ENCODE measurements at regions not wholly inside any gene's neighbourhood (a gene's known extent, or its start where the extent isn't known, plus 50 kb on each side); places are given as distances from the start of the nearest gene placed in this dataset.
"Not testable (repeated sequence)": the region's sequence is repeated elsewhere in the genome, so short reads cannot be mapped to it uniquely, and the experiment has no call there.

DNA sequence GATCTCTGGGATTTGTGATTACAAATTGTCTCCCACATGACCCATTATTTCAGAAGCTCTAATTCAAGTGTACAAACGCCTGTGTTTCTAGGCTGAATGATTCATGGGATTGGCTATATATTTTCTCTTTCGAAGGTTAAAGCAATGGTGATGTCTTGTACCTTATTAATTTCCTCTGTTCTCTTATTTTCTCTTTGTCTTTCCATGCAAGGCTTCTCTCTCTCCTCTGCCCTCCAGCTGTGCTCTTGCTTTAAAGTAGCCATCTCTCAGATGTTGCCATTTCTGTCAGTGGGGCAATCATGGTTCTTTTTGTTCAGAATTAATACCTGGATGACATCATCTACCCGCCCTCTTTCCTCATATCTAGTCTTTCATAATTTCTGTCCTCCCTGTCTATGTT is 184.3 kb upstream of the ATP10B start:
- no peak for DNase-seq (ENCODE audit: low read depth in 2 of 2)

- DNase-seq (ENCODE audit: low read depth in 2 of 2) = no peak
Measured at GRCh38 chr5:161034451-161034850, 182.4 kb upstream of the ATP10B start.

- no peak for DNase-seq (ENCODE audit: low read depth in 2 of 2)
Measured at GRCh38 chr5:161030229-161030628, 178.2 kb upstream of the ATP10B start.

DNA sequence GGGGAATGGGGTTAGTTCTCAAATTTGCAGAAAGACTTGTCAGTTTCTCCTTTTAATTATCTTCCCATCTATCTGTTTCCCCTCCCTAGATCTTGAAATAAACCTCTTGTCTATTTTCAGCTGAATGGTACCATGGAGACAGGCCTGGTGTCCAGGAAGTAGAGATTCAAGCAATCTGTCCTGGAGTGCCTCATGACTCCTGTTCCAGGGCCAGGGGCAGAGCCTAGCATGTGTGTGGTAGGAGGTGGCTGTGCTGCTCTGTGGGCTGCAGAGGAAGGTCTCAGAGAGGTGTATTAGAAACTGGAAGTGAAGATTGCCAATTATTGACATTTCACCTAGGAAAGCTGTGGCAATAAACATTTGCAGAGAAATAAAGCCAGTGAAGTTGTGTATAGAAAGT is 175.8 kb upstream of the ATP10B start:
- no peak for DNase-seq (ENCODE audit: low read depth in 2 of 2)

- no peak for DNase-seq (ENCODE audit: low read depth in 2 of 2)
Measured at GRCh38 chr5:161023551-161023950, 171.5 kb upstream of the ATP10B start.

DNA sequence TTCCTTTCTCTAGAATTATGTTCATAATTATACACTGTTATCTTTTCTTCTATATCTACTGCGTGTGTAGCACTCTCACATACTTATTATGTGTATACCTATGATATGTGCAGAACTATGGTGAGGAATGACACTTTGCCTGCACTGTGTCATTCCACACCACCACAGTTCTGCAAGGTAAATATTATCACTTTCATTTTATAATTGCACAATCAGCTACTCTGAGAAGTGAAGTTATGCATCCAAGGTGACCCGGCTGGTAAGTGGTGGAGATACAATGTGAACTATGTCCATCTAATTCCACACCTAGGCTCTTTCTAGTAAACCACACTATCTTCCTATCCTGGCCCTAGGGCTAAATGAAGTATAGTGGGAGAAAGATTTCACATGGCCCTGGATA is 170.1 kb upstream of the ATP10B start:
- no peak for DNase-seq (ENCODE audit: low read depth in 2 of 2)

DNA sequence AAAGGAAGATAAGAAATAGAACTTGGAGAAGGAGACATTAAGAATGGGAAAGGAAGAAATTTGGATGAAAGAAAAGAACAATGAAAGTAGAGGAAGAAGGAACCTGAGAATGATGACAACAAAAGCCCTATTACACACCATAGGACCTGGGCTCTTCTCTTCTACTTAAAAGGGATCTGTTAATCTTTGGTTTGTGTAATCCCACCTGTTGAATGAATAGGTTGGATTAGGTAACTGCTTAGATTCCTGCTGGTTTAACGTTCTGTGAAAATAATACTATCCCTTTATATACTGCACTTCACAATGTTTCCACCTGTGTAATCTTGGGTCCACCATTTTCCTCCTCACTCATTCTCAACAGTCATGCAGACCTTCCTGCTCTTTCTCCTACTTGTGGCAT is 157.8 kb upstream of the ATP10B start:
- no peak for DNase-seq (ENCODE audit: low read depth in 2 of 2)

- no peak for DNase-seq (ENCODE audit: low read depth in 2 of 2)
Measured at GRCh38 chr5:161009194-161009593, 157.2 kb upstream of the ATP10B start.

DNA sequence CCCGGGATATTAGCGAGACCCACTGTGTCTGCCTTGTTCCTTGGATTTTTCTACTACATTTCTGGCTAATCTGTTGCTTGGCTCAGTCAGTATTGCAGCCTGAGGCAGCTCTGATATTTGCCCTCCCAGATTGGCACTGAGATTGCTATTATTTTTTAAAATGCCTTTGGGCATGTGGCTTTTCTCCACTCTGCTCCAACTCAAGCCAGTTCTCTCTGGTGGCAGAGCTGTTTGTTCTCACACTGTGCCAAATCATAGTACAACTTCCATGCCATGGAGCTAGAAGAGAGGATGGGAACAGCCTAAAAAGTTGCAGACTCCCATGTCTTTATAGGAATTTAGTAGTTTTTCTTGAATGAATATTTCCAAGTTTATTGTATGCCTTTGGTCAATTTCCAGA is 155.9 kb upstream of the ATP10B start:
- DNase-seq (ENCODE audit: low read depth in 2 of 2) = no peak

DNA sequence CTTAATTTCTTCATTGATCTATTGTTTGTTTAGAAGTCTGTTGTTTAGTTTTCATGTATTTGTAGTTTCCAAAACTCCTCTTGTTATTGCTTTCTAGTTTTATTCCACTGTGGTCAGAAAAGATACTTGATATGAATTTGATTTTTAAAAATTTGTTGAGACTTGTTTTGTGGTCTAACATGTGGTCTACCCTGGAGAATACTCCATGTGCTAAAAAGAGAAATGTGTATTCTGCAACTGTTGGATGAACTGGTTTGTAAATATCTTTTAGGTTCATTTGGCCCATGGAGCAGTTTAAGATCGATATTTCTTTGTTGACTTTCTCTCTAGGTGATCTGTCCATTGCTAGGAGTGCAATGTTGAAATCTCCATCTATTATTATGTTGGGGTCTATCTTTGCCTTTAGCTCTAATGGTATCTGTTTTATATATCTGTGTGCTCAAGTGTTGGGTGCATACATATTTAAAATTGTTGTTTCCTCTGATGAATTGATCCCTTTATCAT is 150.6 kb upstream of the ATP10B start:
- no peak for DNase-seq (ENCODE audit: low read depth in 2 of 2)

DNA sequence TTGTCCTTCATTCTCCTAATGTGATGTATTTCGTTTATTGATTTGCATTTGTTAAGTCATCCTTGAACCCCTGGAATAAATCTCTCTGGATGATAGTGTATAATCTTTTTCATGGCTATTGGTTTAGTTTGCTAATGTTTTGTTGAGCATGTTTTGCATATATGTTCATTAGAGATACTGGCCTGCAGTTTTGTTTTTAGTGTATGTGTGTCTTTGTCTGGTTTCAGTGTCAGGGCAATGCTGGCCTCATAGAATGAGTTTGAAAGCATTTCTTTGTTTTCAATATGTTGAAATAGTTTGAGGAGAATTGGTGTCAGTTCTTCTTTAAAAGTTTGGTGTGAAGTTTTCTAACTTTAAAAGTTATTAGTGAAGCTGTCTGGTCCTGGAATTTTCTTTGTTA is 149.6 kb upstream of the ATP10B start:
- no peak for DNase-seq (ENCODE audit: low read depth in 2 of 2)

DNA sequence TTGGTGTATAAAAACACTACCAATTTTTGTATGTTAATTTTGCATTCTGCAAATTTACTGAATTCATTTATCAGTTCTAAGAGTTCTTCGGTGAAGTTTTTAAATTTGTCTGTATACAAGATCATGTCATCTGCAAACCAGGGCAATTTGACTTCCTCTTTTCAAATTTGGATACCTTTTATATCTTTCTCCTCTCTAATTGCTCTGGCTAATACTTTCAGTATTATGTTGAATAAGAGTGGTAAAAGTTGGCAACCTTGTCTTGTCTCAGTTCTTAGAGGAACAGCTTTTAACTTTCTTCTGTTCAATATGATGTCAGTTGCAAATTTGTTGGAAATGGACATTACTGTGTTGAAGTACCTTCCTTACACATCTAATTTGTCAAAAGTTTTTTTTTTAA is 149.1 kb upstream of the ATP10B start:
- not testable (repeated sequence) for DNase-seq (ENCODE audit: low read depth in 2 of 2)

GRCh38 chr5:160991205-160991604 is 139.2 kb upstream of the ATP10B start:
- no peak for DNase-seq (ENCODE audit: low read depth in 2 of 2)

DNA sequence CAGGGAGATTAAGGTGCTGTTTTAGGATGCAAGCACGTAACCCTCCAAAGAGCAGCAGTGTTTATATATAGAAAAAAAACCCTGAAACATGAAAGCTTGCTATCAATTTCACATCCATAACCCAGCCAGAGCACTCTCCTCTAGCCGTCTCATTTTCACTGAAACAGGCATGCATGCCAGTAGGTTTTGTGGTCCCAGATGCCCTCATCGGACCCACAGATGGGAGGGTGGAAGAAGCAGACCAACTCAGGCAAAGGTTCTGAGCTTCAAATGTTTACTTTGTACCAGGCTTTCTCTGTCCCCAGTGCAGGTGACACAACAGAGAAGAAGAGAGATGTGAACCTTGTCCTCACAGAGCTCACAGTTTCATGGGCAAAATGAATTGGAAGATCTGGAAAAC is 127.4 kb upstream of the ATP10B start:
- DNase-seq (ENCODE audit: low read depth in 2 of 2) = no peak

DNA sequence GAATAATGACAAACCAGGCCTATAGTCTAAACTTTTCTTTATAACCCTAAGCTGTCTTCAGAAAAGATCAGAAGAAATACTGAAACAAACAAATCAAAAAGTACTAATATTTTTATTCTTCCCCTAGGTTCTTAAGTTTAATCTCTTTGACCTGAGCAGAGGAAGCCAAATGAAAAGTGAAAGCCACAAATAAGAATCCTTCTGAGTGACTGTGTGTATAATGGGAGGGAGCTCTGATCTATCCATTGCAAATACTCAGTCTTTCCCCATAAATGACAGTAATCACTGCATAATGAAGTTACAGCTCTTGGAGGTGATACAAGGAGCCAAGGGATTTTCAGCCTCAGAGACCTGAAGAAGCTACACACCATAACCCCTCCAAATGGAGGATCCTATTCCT is 126.9 kb upstream of the ATP10B start:
- no peak for DNase-seq (ENCODE audit: low read depth in 2 of 2)

DNA sequence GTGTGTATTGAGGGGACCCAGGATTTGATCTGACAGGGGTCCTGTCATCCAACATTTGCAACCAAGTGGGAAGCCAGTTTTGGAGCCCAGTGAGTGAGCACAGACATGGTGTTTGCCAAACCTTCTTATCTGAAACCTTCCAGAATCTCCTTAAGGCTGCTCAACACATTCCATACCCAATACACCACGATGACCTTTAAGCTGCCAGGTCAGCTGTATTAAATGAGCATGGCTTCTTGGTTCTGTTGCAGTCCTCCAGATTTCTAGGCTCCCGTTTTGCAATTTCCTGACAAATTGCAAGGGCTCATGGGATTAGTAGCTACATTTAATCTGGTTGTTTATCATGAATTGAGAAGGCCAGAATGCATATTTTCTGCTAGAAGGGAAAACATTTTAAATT is 124.2 kb upstream of the ATP10B start:
- no peak for DNase-seq (ENCODE audit: low read depth in 2 of 2)

DNA sequence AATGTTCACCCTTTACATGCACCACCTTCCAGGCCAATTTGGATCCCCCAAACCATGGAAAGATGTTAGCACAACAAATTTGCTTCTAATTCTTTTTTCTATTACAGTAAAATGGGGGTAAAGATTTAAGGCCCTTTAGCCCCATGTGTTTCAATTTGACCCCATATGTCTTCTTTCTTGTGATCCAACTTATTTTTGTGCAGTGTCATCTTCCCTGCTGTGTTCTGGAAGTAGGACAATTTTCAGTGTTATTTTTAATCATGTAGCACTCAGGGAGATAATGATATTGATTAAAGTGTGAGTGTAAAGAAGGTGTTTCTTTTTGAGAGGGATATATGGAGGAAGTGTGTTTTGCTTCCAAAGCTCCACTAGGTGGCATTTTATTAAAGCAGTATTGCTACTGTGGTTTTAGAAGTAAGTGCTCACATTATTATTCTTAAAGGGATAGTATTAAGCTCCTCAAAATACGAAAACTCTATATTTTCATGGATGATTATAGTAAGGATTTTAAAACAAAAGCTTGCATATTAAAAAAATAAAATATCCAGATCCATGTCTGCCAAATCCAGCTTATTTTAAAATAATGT is 118.7 kb upstream of the ATP10B start:
- no peak for DNase-seq (ENCODE audit: low read depth in 2 of 2)

GRCh38 chr5:160969645-160970044 is 117.6 kb upstream of the ATP10B start:
- DNase-seq (ENCODE audit: low read depth in 2 of 2) = no peak

GRCh38 chr5:160968480-160968879 is 116.5 kb upstream of the ATP10B start:
- DNase-seq (ENCODE audit: low read depth in 2 of 2) = no peak

- no peak for DNase-seq (ENCODE audit: low read depth in 2 of 2)
Measured at GRCh38 chr5:160966921-160967320, 114.9 kb upstream of the ATP10B start.

GRCh38 chr5:160961761-160962160 is 109.8 kb upstream of the ATP10B start:
- DNase-seq (ENCODE audit: low read depth in 2 of 2) = no peak

GRCh38 chr5:160961038-160961437 is 109.0 kb upstream of the ATP10B start:
- DNase-seq (ENCODE audit: low read depth in 2 of 2) = no peak

DNA sequence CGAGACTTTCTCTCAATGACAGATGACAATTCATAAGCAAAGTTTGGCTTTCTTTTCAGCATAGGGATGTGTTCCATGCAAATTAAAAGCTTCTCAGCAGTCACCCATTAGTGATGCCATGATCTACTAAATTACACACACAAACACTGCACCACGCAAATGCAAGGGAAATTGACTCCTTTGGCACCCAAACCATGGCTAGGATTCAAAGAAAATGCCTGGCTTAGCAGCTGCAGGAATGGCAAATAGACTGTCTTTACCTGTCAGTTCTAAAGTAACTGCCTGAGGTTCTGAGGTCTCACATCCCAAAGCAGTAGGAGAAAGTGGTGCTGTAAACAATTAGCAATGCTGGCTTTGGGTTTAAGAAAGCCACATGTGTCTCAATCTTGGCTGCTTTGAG is 108.6 kb upstream of the ATP10B start:
- DNase-seq (ENCODE audit: low read depth in 2 of 2) = no peak

- no peak for DNase-seq (ENCODE audit: low read depth in 2 of 2)
Measured at GRCh38 chr5:160959804-160960203, 107.8 kb upstream of the ATP10B start.

Measured in fibroblast of skin of left quadriceps (primary cell).